GM13977 (cell line): ENCODE measurements at regions not wholly inside any gene's neighbourhood (a gene's known extent, or its start where the extent isn't known, plus 50 kb on each side); places are given as distances from the start of the nearest gene placed in this dataset.

Experiments used
- DNase-seq: peaks from one replicate; pipeline ENCODE4 v3.0.0; 2012; ENCODE audit warnings: low spot score
- CTCF ChIP-seq: IDR thresholded peaks from 2 replicates; pipeline ENCODE4 v1.5.1; 2012; ENCODE audit warnings: mild to moderate bottlenecking, control low read depth; ENCODE audit not compliant: insufficient read depth; ENCODE audit errors: extremely low read depth, missing control alignments
- in situ Hi-C: fragments of 300-500 bp; cut with MboI; formaldehyde crosslinking; loops from one replicate; pipeline ENCODE4 v1.12.0; 2022; ENCODE audit warnings: low sequenced_read_pairs, low pct_unique_long_range_greater_than_20kb, mixed read lengths, inconsistent platforms; ENCODE audit not compliant: unreplicated experiment

- TF ChIP-seq CTCF, result no peak
- in situ Hi-C loops, result no loop called here
Observed at GRCh38 chr20:57786304-57786932, 76.6 kb upstream of the PMEPA1 start.

GRCh38 chr20:57785720-57786119 lies 75.9 kb upstream of the PMEPA1 start:
- in situ Hi-C loops, result no loop called here
- DNase-seq, result no peak
- no peak for TF ChIP-seq CTCF

More at GRCh38 chr20:57786304-57786932, 76.6 kb upstream of the PMEPA1 start:
- DNase-seq, result no peak

DNA sequence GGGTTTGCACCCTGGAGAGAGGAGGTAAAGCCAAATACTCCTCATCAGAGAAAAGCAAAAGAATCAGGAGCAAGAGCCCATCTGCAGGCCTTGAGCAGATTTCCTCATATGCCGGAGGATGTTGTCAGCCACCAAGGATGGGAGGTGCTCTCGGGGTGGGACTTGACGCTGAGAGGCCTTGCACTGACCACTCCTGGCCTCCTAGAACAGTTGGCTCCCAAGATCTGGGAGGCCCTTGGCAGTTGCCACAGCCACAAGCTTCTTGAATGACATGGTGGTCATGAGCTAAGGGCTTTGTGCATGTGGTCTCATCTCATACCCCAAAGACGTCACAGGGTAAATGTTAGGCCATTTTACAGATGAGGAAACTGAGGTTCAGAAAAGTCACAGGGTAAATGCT lies 75.2 kb upstream of the PMEPA1 start:
- in situ Hi-C loops, result no loop called here
- TF ChIP-seq CTCF, result no peak
- no peak for DNase-seq

GRCh38 chr20:57783956-57784837 lies 74.4 kb upstream of the PMEPA1 start:
- DNase-seq, result no peak
- in situ Hi-C loops, result no loop called here
- no peak for TF ChIP-seq CTCF

- no peak for DNase-seq
- TF ChIP-seq CTCF, result no peak
- in situ Hi-C loops, result no loop called here
Observed at GRCh38 chr20:57783196-57783595, 73.4 kb upstream of the PMEPA1 start.

DNA sequence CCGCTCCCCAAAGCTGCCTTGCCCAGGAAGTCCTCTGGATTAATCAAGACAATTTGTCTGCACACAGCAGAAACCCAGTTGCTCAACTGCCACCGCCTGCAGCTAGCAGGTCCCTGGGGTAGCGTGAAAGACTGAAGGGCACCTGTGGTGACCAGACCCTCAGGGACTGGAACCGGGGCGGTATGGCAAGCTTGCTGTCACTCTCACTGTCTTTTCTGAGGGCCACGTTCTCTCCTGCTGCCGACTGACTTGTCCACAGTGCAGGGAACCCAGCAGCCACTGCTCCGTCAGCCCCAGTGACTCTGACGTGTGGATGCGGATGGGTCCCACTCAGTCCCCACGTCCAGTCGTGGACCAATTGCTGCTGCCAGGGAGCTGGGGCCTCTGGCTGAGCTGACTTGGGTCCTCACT lies 72.8 kb upstream of the PMEPA1 start:
- DNase-seq, result no peak
- TF ChIP-seq CTCF, result no peak

More for the DNA sequence above, 72.8 kb upstream of the PMEPA1 start:
- in situ Hi-C loops, result no loop called here
